Cardiac fibroblast (primary cell): ENCODE measurements at regions not wholly inside any gene's neighbourhood (a gene's known extent, or its start where the extent isn't known, plus 50 kb on each side); places are given as distances from the start of the nearest gene placed in this dataset.
A peak's percentile ranks its signal among the peaks of the same experiment; 100 is the strongest.

Source experiments
- DNase-seq, 2 donors: peaks; one replicate each; pipeline versions ENCODE4 v3.0.0 to v3.0.0-alpha.2; 2010; ENCODE audit warnings: low read depth in 2 of 2
- H3K4me3 ChIP-seq, 2 donors: replicated peaks in 1 of 2; 1 replicate in 1 of 2; 2 replicates in 1 of 2; pipeline ENCODE4 v1.5.1; 2011; ENCODE audit warnings: low read depth in 2 of 2, low read length in 2 of 2, mild to moderate bottlenecking in 2 of 2, moderate library complexity in 1 of 2
- CTCF ChIP-seq: IDR thresholded peaks from one replicate; pipeline ENCODE4 v1.5.1; 2011; ENCODE audit warnings: low read depth, mild to moderate bottlenecking, low read length, inconsistent platforms

GRCh38 chr13:109533350-109533749 is 253.0 kb downstream of the IRS2 start:
- no peak for TF ChIP-seq CTCF
- no peak for DNase-seq
- H3K4me3 ChIP-seq: no peak overlapping the region

GRCh38 chr13:109529964-109530363 is 256.4 kb downstream of the IRS2 start:
- TF ChIP-seq CTCF: no peak
- DNase-seq: no peak
- H3K4me3 ChIP-seq: no peak overlapping the region

- TF ChIP-seq CTCF: no peak
- DNase-seq: no peak
- no peak overlapping the region for H3K4me3 ChIP-seq
Observed at GRCh38 chr13:109521719-109522118, 264.7 kb downstream of the IRS2 start.

- TF ChIP-seq CTCF: no peak
Observed at GRCh38 chr13:109517517-109517916, 268.9 kb downstream of the IRS2 start.

GRCh38 chr13:109516186-109516585 is 270.2 kb downstream of the IRS2 start:
- DNase-seq: peak in 1 of 2 donors; percentile 20
- no peak overlapping the region for H3K4me3 ChIP-seq
- no peak for TF ChIP-seq CTCF

More at GRCh38 chr13:109517517-109517916, 268.9 kb downstream of the IRS2 start:
- no peak overlapping the region for H3K4me3 ChIP-seq
- peak in 1 of 2 donors; percentile 34 for DNase-seq

- no peak overlapping the region for H3K4me3 ChIP-seq
- TF ChIP-seq CTCF: no peak
- no peak for DNase-seq
Observed at GRCh38 chr13:109510013-109510412, 276.4 kb downstream of the IRS2 start.

GRCh38 chr13:109509154-109509900 is 277.1 kb downstream of the IRS2 start:
- H3K4me3 ChIP-seq: no peak overlapping the region
- DNase-seq: peak; percentile 38 to 66
- TF ChIP-seq CTCF: no peak
